22Rv1 (cell line): ENCODE measurements at regions not wholly inside any gene's neighbourhood (a gene's known extent, or its start where the extent isn't known, plus 50 kb on each side); places are given as distances from the start of the nearest gene placed in this dataset.

Source experiments
- CTCF ChIP-seq: fragments of 450-650 bp; IDR thresholded peaks from 2 replicates; pipeline ENCODE4 v1.5.1; 2017; ENCODE audit warnings: mild to moderate bottlenecking
- ZFX ChIP-seq: fragments of 450-650 bp; IDR thresholded peaks from 2 replicates; pipeline ENCODE4 v1.6.1; 2017; ENCODE audit warnings: antibody characterized with exemption, borderline replicate concordance

- TF ChIP-seq CTCF: no peak
- no peak for TF ChIP-seq ZFX
These were observed 596.6 kb downstream of the INSC start for GRCh38 chr11:15711311-15711710.
